Stimulated activated CD4-positive, alpha-beta T cell treated with anti-CD3 and anti-CD28 coated beads, Interleukin-4, amount 100 ng/mL, for 48 hours (primary cell): ENCODE measurements at regions not wholly inside any gene's neighbourhood (a gene's known extent, or its start where the extent isn't known, plus 50 kb on each side); places are given as distances from the start of the nearest gene placed in this dataset.
"Not testable (repeated sequence)": the region's sequence is repeated elsewhere in the genome, so short reads cannot be mapped to it uniquely, and the experiment has no call there.

Source experiments
- DNase-seq, 2 donors: peaks; one replicate each; pipeline ENCODE4 v3.0.0-alpha.2; 2020; ENCODE audit warnings: low read depth in 2 of 2

GRCh38 chr2:212913640-212914306 is 237.6 kb downstream of the IKZF2 start:
- no peak for DNase-seq

- no peak for DNase-seq
Observed at GRCh38 chr2:212912445-212913103, 238.8 kb downstream of the IKZF2 start.

- DNase-seq = no peak
Observed at GRCh38 chr2:212911011-212911410, 240.4 kb downstream of the IKZF2 start.

GRCh38 chr2:212908682-212909435 is 242.6 kb downstream of the IKZF2 start:
- DNase-seq = no peak

- DNase-seq = no peak
Observed at GRCh38 chr2:212908031-212908430, 243.4 kb downstream of the IKZF2 start.

- DNase-seq = no peak
Observed at GRCh38 chr2:212906620-212907019, 244.8 kb downstream of the IKZF2 start.

- DNase-seq = no peak
Observed at GRCh38 chr2:212905640-212906201, 245.7 kb downstream of the IKZF2 start.

- no peak for DNase-seq
Observed at GRCh38 chr2:212904646-212905045, 246.8 kb downstream of the IKZF2 start.

- no peak for DNase-seq
Observed at GRCh38 chr2:212903413-212903812, 248.0 kb downstream of the IKZF2 start.

GRCh38 chr2:212902421-212902820 is 249.0 kb downstream of the IKZF2 start:
- no peak for DNase-seq

- DNase-seq = no peak
Observed at GRCh38 chr2:212901604-212902275, 249.7 kb downstream of the IKZF2 start.

GRCh38 chr2:212900715-212901114 is 250.7 kb downstream of the IKZF2 start:
- no peak for DNase-seq

GRCh38 chr2:212898011-212898410 is 253.4 kb downstream of the IKZF2 start:
- no peak for DNase-seq

- DNase-seq = no peak
Observed at GRCh38 chr2:212897296-212897695, 254.1 kb downstream of the IKZF2 start.

- no peak for DNase-seq
Observed at GRCh38 chr2:212894026-212894425, 257.4 kb downstream of the IKZF2 start.

GRCh38 chr2:212893216-212893615 is 258.2 kb downstream of the IKZF2 start:
- no peak for DNase-seq

- no peak for DNase-seq
Observed at GRCh38 chr2:212892193-212892592, 259.2 kb downstream of the IKZF2 start.

- no peak for DNase-seq
Observed at GRCh38 chr2:212891580-212891979, 259.8 kb downstream of the IKZF2 start.

GRCh38 chr2:212882626-212883025 is 268.8 kb downstream of the IKZF2 start:
- DNase-seq = no peak

GRCh38 chr2:212876556-212876955 is 274.9 kb downstream of the IKZF2 start:
- DNase-seq = not testable (repeated sequence)

GRCh38 chr2:212875950-212876349 is 275.5 kb downstream of the IKZF2 start:
- not testable (repeated sequence) for DNase-seq

GRCh38 chr2:212873256-212873655 is 278.2 kb downstream of the IKZF2 start:
- no peak for DNase-seq
